GM23338 (cell line): ENCODE measurements at regions not wholly inside any gene's neighbourhood (a gene's known extent, or its start where the extent isn't known, plus 50 kb on each side); places are given as distances from the start of the nearest gene placed in this dataset.

ENCODE experiments used
- ATAC-seq: fragments of 200-7000 bp; cut with Tn5 transposase; 3 replicates; pipeline ENCODE4 v1.9.1; 2020
- DNase-seq: peaks from one replicate; pipeline ENCODE4 v3.0.0-alpha.2; 2015; ENCODE audit warnings: low spot score
- H2AFZ ChIP-seq: fragments of 200-600 bp; sonication (generic); 2 replicates; pipeline ENCODE4 v1.8.0; 2016; ENCODE audit warnings: antibody characterized with exemption, mild to moderate bottlenecking, moderate library complexity
- H3F3A ChIP-seq: fragments of 200-600 bp; sonication (generic); replicated peaks from 2 replicates; pipeline ENCODE4 v1.8.0; 2017; ENCODE audit warnings: antibody characterized with exemption, mixed run types, low read depth
- H3K27ac ChIP-seq: fragments of 200-600 bp; sonication (generic); 2 replicates; pipeline ENCODE4 v1.6.1; 2016; ENCODE audit warnings: low read depth
- H3K27me3 ChIP-seq: fragments of 200-600 bp; sonication (generic); 2 replicates; pipeline ENCODE4 v1.8.0; 2016; ENCODE audit warnings: mild to moderate bottlenecking, mixed run types, moderate library complexity; ENCODE audit not compliant: insufficient read depth
- H3K36me3 ChIP-seq: fragments of 200-600 bp; sonication (generic); 2 replicates; pipeline ENCODE4 v1.8.0; 2016; ENCODE audit warnings: mild to moderate bottlenecking; ENCODE audit not compliant: insufficient read depth
- H3K4me1 ChIP-seq: fragments of 200-600 bp; sonication (generic); 2 replicates; pipeline ENCODE4 v1.8.0; 2016; ENCODE audit warnings: mild to moderate bottlenecking, moderate library complexity; ENCODE audit not compliant: insufficient read depth
- H3K4me2 ChIP-seq: fragments of 200-600 bp; sonication (generic); 2 replicates; pipeline ENCODE4 v1.7.1; 2017; ENCODE audit warnings: mixed run types
- H3K4me3 ChIP-seq: fragments of 200-600 bp; sonication (generic); 2 replicates; pipeline ENCODE4 v1.6.1; 2016; ENCODE audit warnings: mixed run types
- H3K79me2 ChIP-seq: fragments of 200-600 bp; sonication (generic); replicated peaks from 2 replicates; pipeline ENCODE4 v1.8.0; 2017; ENCODE audit warnings: mild to moderate bottlenecking; ENCODE audit not compliant: insufficient read depth
- H3K9me2 ChIP-seq: fragments of 200-600 bp; sonication (generic); 2 replicates; pipeline ENCODE4 v1.8.0; 2017; ENCODE audit not compliant: insufficient read depth
- H4K20me1 ChIP-seq: fragments of 200-600 bp; sonication (generic); replicated peaks from 2 replicates; pipeline ENCODE4 v1.8.0; 2017; ENCODE audit warnings: mild to moderate bottlenecking; ENCODE audit not compliant: insufficient read depth
- H3K27ac Mint-ChIP-seq: 2 replicates; pipeline ENCODE4 v1.8.0; 2020; ENCODE audit warnings: inconsistent platforms, mild to moderate bottlenecking, moderate library complexity, mixed read lengths
- H3K27me3 Mint-ChIP-seq: 3 replicates; pipeline ENCODE4 v1.8.0; 2022; ENCODE audit warnings: low read depth, mild to moderate bottlenecking, moderate library complexity, mixed read lengths, inconsistent platforms; ENCODE audit not compliant: insufficient read depth, poor library complexity
- H3K36me3 Mint-ChIP-seq: 3 replicates; pipeline ENCODE4 v1.8.0; 2021; ENCODE audit warnings: low read depth, mild to moderate bottlenecking, inconsistent platforms, moderate library complexity, mixed read lengths
- H3K4me1 Mint-ChIP-seq: 3 replicates; pipeline ENCODE4 v1.8.0; 2020; ENCODE audit warnings: mild to moderate bottlenecking, inconsistent platforms, mixed read lengths
- H3K4me3 Mint-ChIP-seq: 3 replicates; pipeline ENCODE4 v1.8.0; 2021; ENCODE audit warnings: moderate library complexity, mild to moderate bottlenecking, inconsistent platforms, mixed read lengths
- H3K9me3 Mint-ChIP-seq: 3 replicates; pipeline ENCODE4 v1.8.0; 2020; ENCODE audit warnings: moderate library complexity, mild to moderate bottlenecking, inconsistent platforms, mixed read lengths
- CREB1 ChIP-seq: fragments of 250-450 bp; sonication (Bioruptor Pico); IDR thresholded peaks from 2 replicates; pipeline ENCODE4 v1.5.0; 2020; ENCODE audit warnings: low read depth, mild to moderate bottlenecking, moderate library complexity
- CTCF ChIP-seq, 2 experiments: fragments of 200-600 bp in 1 of 2; sonication (generic) in 1 of 2; conservative IDR thresholded peaks; 2 replicates each; pipeline versions ENCODE4 v1.5.1 to v1.6.1; 2016 to 2017; ENCODE audit warnings: antibody characterized with exemption in 2 of 2, low read depth in 2 of 2, mild to moderate bottlenecking in 2 of 2, moderate library complexity in 1 of 2
- ETS1 ChIP-seq: IDR thresholded peaks from 2 replicates; pipeline ENCODE4 v1.6.1; 2016; ENCODE audit warnings: antibody characterized with exemption
- EZH2 ChIP-seq: fragments of 200-600 bp; sonication (generic); IDR thresholded peaks from one replicate; pipeline ENCODE4 v1.8.0; 2017; ENCODE audit warnings: antibody characterized with exemption, mild to moderate bottlenecking, low read depth; ENCODE audit not compliant: unreplicated experiment
- EZH2phosphoT487 ChIP-seq: fragments of 200-600 bp; sonication (generic); IDR thresholded peaks from one replicate; pipeline ENCODE4 v1.8.1; 2018; ENCODE audit warnings: antibody characterized with exemption; ENCODE audit not compliant: unreplicated experiment
- JUNB ChIP-seq: IDR thresholded peaks from one replicate; pipeline ENCODE4 v1.6.1; 2016; ENCODE audit warnings: antibody characterized with exemption; ENCODE audit not compliant: unreplicated experiment
- NANOG ChIP-seq: IDR thresholded peaks from 2 replicates; pipeline ENCODE4 v1.6.1; 2016; ENCODE audit warnings: antibody characterized with exemption, borderline replicate concordance
- POLR2AphosphoS5 ChIP-seq: IDR thresholded peaks from 2 replicates; pipeline ENCODE4 v1.6.1; 2016; ENCODE audit warnings: antibody characterized with exemption, low read depth
- REST ChIP-seq: IDR thresholded peaks from one replicate; pipeline ENCODE4 v1.6.1; 2018; ENCODE audit warnings: antibody characterized with exemption; ENCODE audit not compliant: unreplicated experiment
- STAT1 ChIP-seq: IDR thresholded peaks from one replicate; pipeline ENCODE4 v1.6.1; 2016; ENCODE audit warnings: antibody characterized with exemption; ENCODE audit not compliant: unreplicated experiment
- ZNF114 ChIP-seq: fragments of 250-450 bp; sonication (Bioruptor Pico); IDR thresholded peaks from 2 replicates; pipeline ENCODE4 v1.5.0; 2020; ENCODE audit warnings: mild to moderate bottlenecking, moderate library complexity
- ZNF331 ChIP-seq: fragments of 250-450 bp; sonication (Bioruptor Pico); IDR thresholded peaks from 2 replicates; pipeline ENCODE4 v1.5.0; 2020; ENCODE audit warnings: low read depth, mild to moderate bottlenecking, moderate library complexity
- ZNF462 ChIP-seq: fragments of 250-450 bp; sonication (Bioruptor Pico); IDR thresholded peaks from 2 replicates; pipeline ENCODE4 v1.5.0; 2020; ENCODE audit warnings: mild to moderate bottlenecking, moderate library complexity

- ATAC-seq = no peak
- no peaks in the 10 kb centered on the region for H4K20me1 ChIP-seq
- no peaks in the 10 kb centered on the region for H3F3A ChIP-seq
- TF ChIP-seq EZH2 (no peak), ZNF462 (no peak), ZNF114 (CRISPR knock-in tag) (no peak), NANOG (no peak), REST (no peak), CTCF (conservative IDR thresholded peaks at IDR 0.05; ENCODE audit: low read depth in 2 of 2) (no peak), POLR2AphosphoS5 (no peak), JUNB (no peak), STAT1 (no peak), ZNF331 (CRISPR knock-in tag) (no peak), ETS1 (no peak), EZH2phosphoT487 (no peak), CREB1 (CRISPR knock-in tag) (no peak)
- Mint-ChIP-seq H3K36me3 (no peaks in the 10 kb centered on the region), H3K4me3 (no peak overlapping the region), H3K4me1 (no peaks in the 10 kb centered on the region), H3K27ac (no peak overlapping the region), H3K9me3 (no peaks in the 10 kb centered on the region), H3K27me3 (no peaks in the 10 kb centered on the region)
- no peaks in the 10 kb centered on the region for H3K36me3 ChIP-seq
- no peaks in the 10 kb centered on the region for H3K79me2 ChIP-seq
- H3K27me3 ChIP-seq = no peaks in the 10 kb centered on the region
- H3K9me2 ChIP-seq = no peaks in the 10 kb centered on the region
- DNase-seq = no peak
- no peak overlapping the region for H3K27ac ChIP-seq
- H3K4me1 ChIP-seq = no peaks in the 10 kb centered on the region
- H3K4me2 ChIP-seq = no peak overlapping the region
- no peak overlapping the region for H2AFZ ChIP-seq
- no peak overlapping the region for H3K4me3 ChIP-seq
These were observed 240.1 kb downstream of the HGF start for GRCh38 chr7:81529785-81530184.
